ENCODE measurements at regions not wholly inside any gene's neighbourhood (a gene's known extent, or its start where the extent isn't known, plus 50 kb on each side); places are given as distances from the start of the nearest gene placed in this dataset.

DNA sequence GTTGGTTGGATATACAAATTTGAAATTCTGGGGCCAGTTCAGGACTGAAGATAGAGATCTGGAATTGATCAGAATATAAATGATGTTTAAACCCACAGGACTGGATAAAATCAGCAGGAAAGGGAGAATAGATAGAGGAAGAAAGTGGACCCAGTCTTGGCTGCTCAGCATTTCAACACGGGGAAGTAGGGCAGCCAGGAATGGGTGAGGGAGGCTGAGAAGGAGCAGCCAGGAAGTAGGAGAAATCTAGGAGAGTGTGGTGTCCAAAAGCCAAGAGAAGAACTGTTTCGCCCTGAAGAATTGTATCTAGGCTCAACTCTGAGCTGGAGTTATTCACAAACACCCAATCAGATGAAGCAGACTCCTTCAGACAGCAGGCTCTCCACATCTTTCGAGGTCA is 197.9 kb downstream of the CDCA7 start:
- TF ChIP-seq CTCF (conservative IDR thresholded peaks at IDR 0.05; ENCODE audit: low read depth, low read length) = no peak
- TF ChIP-seq EZH2 (IDR thresholded peaks at IDR 0.05; ENCODE audit: low read length, unreplicated experiment) = no peak

Data from PC-3 (cell line).